Ovary (tissue), 3 donors: ENCODE measurements at regions not wholly inside any gene's neighbourhood (a gene's known extent, or its start where the extent isn't known, plus 50 kb on each side); places are given as distances from the start of the nearest gene placed in this dataset.

Source experiments
- CTCF ChIP-seq, 3 donors: fragments of 450-650 bp in 2 of 3; fragments of 200-600 bp in 1 of 3; IDR thresholded peaks; one replicate each; pipeline versions ENCODE4 v1.5.1 to v1.8.0; 2016 to 2022; ENCODE audit warnings: antibody characterized with exemption in 3 of 3, mild to moderate bottlenecking in 1 of 3
- EP300 ChIP-seq: sonication (generic); formaldehyde crosslinking; IDR thresholded peaks from one replicate; pipeline ENCODE4 v1.6.1; 2017; ENCODE audit warnings: antibody characterized with exemption
- POLR2A ChIP-seq: fragments of 450-650 bp; IDR thresholded peaks from one replicate; pipeline ENCODE4 v1.6.1; 2017; ENCODE audit warnings: antibody characterized with exemption, mild to moderate bottlenecking, moderate library complexity
- donor health status: DM: no; HTN: no; CAD: no.

- TF ChIP-seq POLR2A = no peak
- TF ChIP-seq CTCF (IDR thresholded peaks at IDR 0.05) = no peak
- no peak for TF ChIP-seq EP300
These were observed 77.0 kb upstream of the PTPRM start for GRCh38 chr18:7490104-7490503.
